T1000 (cell line): ENCODE measurements at regions not wholly inside any gene's neighbourhood (a gene's known extent, or its start where the extent isn't known, plus 50 kb on each side); places are given as distances from the start of the nearest gene placed in this dataset.

Source experiments
- DNase-seq: peaks from one replicate; lab custom pipeline; 2025; ENCODE audit warnings: mixed read lengths; lab: John Stamatoyannopoulos, UW

- DNase-seq: no peak
Observed at GRCh38 chr6:105493736-105494135, 90.9 kb upstream of the PREP start.

DNA sequence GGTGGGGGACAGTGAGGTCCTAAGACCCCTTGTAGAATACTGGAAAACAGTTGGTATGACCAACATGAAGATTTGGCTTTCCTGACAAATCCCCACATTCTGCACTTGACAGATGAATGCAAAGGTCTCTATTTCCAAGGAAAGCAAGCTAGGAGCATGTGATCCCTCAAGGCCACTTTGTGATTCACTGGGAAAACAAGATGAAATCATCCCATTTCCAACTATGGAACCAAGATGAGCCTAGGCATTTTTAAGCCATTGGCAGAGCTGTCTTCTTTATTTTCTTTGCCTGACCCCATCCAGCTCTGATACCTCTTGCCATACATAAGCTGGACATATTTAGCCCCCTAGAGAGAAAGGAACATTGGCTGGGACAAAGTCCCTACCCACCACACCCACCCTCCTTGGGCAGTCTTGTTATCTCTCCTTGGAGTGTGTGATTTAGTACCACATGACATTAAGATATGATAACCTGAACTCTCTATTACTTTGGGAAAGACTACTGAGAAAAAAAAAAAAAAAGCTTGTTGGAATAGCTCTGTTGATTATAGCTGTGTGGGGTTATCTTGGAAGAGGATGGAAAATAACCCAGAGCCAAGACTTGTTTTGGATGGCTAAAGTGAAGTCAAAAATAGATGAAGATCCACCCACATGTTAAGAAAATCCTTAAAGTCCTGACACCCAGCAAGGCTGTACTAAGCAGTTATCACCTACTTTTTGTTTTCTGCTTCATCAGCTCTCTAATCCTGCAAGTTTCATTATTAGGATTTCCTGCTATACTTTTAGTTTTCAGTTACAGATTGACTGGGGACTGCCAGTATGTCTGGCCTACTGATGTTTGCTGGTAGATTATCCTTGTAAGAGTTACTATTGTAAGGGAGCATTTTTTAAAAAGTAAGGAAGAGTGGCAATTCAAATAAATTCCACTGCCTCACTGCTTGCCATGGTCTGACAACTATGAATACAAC is 90.1 kb upstream of the PREP start:
- no peak for DNase-seq

- DNase-seq: no peak
Observed at GRCh38 chr6:105489216-105489530, 86.3 kb upstream of the PREP start.

DNA sequence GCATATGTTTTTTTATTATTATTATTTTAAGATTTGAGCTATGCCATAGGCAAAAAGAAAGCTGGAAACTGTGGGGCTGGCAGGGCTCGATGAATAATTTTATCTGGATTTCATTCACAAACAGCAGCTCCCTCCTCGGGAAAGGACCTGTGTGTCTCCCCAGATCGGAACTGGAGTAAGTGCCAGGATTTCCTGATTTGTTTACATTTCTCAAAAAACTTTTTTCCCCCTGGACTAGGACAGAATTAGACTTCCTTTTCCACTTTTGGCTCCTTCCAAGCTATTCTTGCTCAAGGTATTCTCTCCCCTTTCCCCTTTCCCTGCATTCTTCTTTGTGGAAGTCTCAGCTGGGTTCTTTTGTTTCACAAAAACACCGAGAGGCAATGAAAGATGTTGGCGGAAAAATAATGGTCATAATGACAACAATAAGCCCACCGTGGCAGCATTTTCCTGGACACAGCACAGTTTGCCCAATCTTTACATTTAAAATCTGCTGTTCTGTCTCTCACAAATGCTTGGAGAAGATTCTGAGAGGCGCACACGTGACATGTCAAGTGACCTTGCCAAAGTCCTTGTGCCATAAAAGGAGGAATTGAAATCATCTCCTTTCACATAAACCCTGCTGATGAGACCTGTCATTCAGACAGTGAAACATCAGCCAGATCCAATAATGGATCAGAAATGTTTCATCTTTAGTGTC is 85.8 kb upstream of the PREP start:
- no peak for DNase-seq

GRCh38 chr6:105487040-105487790 is 84.3 kb upstream of the PREP start:
- DNase-seq: no peak

DNA sequence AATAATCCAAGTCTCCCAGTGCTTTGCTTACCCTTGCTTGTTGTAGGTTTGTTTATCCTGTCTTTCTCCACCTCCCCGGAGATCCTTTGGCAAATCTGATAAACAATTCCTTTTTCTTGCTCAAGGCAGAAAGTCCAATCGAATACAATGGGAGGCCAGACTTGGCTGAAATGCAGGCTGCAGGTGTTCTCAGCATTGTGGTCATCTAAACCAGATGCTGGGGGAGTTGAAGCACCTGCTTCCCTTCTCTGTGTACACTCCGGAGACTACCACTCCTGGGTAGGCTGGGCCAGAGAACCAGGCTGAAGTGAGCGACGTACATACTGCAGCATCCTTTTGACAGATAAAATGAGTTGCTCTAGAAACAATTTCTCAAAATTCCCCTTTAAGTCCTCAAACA is 82.6 kb upstream of the PREP start:
- DNase-seq: no peak

DNA sequence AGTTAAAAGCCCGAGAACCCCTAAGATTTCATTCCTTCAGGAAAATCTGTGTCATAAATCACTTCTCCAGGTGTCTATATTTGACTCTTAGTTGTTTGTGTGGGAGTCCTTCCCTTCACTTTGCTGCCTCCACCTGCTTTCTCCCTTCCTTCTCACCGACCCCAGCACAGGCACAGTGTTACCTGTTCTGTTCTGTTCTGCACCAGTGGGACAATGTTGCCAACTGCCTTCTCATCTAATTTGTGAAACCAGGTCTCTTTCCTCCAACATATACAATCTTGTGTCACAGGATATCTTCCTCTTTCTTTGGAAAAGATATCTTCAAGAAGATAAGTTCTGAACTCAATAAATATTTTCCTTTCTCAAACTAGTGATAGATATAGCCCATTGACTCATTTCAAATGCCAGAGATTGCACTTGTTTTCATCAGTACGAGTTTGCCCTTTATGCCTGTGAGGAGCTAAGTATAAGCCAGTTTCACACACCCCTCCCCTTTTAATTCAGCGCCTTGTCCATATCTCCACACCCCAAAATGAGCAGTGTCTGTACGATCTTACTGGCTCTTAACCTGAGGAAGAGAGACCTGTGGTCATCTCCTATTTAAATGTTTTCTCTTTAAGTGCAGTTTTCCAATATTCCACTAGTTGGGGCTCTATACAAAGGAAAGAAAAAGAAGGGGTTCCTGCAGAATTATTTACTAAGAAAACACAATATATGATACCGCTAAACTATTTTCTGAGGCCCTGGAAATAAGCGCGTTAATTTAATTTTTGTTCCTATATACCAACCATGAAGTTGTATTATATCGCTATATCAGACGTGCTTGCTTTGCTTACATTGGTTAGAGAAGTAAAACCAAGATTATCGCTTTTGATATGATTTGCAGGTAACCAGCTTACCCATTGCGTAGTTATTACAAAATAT is 81.6 kb upstream of the PREP start:
- no peak for DNase-seq

- DNase-seq: no peak
Observed at GRCh38 chr6:105483492-105483891, 80.6 kb upstream of the PREP start.

GRCh38 chr6:105482921-105483320 is 80.0 kb upstream of the PREP start:
- DNase-seq: no peak

GRCh38 chr6:105482227-105482844 is 79.5 kb upstream of the PREP start:
- DNase-seq: no peak

DNA sequence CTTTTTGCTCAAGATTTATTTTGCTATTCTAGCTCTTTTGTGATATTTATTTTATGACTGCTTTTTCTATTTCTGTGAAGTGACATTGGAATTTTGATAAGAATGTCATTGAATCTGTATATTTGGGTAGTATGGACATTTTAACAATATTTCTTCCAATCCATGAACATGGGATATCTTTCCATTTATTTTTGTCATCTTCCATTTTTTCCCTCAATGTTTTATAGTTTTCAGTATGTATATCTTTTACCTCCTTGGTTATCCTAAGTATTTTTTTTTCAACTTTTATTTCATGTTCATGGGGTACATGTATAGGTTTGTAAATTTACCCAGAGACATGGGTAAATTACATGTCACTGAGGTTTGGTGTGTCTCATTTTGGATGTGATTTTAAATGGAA is 74.1 kb upstream of the PREP start:
- no peak for DNase-seq

DNA sequence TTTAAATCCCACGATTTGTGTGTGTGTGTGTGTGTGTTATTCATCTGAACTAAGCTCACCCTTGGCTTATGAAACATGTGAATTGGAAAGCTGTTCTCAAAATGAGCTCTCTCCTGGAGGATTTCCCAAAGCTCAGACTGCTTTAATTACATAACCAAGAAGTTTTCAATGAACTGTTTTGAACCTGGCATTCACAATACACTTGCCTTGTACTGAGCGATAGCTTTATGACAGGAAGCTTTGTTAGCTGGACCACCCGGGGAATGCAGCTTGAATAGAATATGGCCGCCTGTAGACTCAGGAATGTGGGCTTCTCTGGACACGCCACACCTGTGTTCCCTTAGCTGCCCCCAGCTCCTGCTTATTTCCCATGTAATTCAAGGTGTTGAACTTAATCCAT is 71.4 kb upstream of the PREP start:
- DNase-seq: no peak

- DNase-seq: no peak
Observed at GRCh38 chr6:105469946-105470345, 67.1 kb upstream of the PREP start.

DNA sequence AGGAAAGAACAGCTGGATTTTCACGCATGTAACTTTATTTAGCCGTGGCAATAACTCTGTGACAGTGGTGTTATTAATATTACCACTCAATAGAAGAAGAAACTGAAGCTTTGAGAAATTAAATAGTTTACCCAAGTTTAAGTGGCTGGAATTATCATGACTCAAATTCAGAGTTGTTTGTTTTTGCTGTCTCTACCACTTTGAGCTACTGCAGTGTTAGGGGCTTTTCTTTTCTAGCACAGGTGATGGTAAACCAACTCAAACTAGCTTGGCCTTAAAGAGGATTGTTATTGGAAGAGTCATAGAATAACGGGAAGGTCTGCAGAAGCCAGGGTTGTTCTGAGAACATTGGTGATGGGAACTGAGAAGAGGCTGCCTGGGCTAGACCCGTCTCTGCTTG is 66.0 kb upstream of the PREP start:
- no peak for DNase-seq

DNA sequence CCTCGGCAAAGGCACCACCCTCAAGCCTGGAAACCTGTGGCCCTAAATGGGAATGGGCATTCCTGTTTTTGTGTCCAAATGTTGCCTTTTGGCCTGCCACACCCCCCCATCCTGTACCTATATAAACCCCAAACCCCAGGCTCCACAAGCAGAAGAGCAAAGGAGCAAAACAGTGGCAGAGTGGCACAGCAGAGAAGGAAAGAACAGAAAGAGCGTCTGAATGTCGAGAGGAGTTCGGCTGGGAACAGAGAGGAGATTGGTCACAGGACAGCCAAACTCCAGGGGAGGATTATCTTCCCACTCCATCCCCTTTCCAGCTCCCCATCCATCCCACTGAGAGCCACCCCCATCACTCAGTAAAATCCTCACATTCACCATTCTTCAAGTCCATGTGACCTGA is 58.0 kb upstream of the PREP start:
- DNase-seq: no peak

DNA sequence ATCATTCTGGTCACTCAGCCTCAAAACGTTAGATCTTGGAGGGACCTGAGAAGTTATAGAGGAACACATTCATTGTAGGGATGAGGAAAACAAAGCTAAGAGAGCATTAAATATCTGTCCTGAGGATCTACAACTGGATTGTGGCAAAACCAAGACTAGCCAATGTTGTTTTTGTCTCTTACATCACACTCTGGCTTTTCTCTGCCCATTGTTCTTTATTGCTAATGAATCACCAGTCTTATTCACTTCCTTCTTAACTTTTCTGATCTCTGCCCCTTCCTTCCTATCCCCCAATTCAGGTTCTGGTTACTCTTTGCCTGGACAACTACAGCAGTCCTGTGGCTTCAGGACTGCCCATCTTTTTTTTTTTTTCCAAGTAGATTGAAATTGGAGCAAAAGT is 57.0 kb upstream of the PREP start:
- DNase-seq: no peak

DNA sequence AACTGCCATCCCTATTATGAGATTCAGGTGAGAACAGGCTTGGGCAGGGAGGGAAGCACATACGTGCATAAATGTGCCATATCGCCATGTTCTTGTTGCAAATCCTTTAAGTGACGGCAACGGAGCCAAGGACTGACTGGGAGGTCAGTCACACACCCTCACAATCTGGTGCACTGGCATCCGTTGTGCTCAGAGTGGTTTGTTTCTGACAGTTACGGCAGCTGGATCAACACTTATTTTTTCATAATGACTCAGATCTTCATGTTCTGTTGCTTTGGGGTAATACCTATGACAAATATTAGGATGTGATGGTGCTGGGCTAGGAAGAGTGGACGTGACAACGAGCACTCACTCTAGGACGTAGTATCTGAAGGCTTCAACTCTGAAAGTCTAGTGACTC is 56.2 kb upstream of the PREP start:
- no peak for DNase-seq

GRCh38 chr6:105458551-105458950 is 55.7 kb upstream of the PREP start:
- no peak for DNase-seq

GRCh38 chr6:105458084-105458483 is 55.2 kb upstream of the PREP start:
- DNase-seq: no peak

DNA sequence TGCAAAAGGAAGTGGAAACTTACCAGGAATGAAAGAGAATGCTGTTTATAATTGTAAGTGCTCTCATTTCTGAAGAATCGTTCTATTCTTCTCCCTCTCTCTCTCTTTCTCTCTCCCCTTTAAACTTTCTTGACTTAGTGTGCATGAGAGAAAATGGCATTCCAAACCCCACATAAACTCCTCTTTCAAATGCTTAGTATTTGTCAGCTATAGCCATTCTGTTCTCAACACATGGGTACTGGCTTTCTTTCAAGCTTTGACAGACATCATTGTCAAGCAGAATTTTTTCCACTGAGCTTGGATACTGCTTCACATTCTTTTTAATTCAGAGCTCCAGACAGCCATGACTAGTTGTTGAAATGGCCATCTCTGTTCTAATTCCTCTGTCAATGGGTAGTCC is 51.1 kb upstream of the PREP start:
- no peak for DNase-seq
